ENCODE measurements at regions not wholly inside any gene's neighbourhood (a gene's known extent, or its start where the extent isn't known, plus 50 kb on each side); places are given as distances from the start of the nearest gene placed in this dataset.

DNA sequence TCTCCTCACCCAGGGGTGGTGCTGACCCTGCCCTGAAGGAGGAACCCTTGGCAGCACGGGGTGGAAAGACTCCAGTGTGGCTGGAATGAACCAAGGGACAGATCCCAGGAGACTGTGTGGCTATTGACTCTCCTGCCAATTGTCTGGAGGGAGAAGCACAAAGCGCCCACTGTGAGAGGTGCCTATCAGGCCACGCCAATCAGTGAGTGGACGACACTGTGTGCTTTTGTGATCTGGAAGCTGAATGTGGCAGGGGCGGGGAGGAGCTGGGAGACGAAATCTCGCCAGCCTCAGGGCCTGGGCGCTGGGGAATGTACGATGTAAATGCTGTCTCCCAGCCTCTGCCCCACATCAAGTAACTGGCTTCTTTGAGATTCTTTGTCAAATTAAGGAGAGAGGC is 167.1 kb downstream of the ZBTB18 start:
- DNase-seq (ENCODE audit: insufficient read length, low spot score) (no peak), FAIRE-seq (no peak)

DNA sequence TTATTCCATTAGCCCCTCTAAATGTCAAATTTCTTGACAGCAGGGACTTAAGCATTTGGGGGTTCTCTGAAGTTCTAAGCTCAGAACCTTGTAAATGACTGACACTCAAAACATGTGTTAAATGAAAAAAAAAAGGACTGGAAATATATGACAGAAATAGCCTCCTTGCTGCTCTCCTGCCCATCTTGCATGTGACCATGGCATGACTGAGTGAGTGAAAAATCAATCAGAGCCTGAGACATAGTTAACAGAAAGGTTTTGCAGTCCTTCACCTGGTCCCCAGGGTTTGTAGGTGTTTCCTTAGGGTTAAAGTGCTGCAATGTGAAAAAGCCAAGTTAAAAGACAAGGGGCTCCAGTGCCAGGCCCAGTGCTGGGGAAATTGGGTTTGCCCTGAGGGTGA is 168.1 kb downstream of the ZBTB18 start:
- DNase-seq (ENCODE audit: insufficient read length, low spot score): no peak
- no peak for FAIRE-seq

DNA sequence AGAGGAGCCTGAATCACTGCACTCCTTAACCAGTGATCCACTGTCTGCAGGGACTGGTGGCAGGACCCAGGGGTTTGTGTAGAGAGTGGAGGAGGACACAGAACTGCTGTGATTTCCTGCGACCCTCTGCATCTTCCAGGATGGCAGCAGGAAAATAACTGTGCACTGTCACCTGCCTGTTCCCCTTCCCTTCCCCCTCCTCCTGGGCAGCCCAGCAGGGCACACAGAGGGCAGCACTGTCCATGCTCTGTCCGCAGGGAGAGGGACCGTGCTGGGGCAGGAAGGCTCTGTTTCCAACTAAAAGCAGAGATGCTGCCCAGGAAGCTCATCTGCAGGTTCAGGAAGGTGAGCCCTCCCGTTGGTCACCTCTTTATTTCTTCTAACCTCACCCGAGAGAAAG is 168.7 kb downstream of the ZBTB18 start:
- FAIRE-seq: no peak
- DNase-seq (ENCODE audit: insufficient read length, low spot score): no peak

DNA sequence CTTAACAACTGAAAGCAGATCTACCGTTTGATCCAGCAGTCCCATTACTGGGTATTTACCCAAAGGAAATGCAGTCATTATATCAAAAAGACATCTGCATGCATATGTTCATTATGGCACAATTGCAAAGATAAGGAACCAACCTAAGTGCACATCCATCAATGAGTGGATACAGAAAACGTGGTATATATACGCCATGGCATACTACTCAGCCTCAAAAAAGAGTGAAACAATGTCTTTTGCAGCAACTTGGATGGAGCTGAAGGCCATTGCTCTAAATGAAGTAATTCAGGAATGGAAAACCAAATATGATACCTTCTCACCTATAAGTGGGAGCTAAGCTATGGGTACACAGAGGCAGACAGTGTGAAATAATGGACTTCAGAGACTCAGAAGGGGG is 169.3 kb downstream of the ZBTB18 start:
- FAIRE-seq (no peak), DNase-seq (ENCODE audit: insufficient read length, low spot score) (no peak)

DNA sequence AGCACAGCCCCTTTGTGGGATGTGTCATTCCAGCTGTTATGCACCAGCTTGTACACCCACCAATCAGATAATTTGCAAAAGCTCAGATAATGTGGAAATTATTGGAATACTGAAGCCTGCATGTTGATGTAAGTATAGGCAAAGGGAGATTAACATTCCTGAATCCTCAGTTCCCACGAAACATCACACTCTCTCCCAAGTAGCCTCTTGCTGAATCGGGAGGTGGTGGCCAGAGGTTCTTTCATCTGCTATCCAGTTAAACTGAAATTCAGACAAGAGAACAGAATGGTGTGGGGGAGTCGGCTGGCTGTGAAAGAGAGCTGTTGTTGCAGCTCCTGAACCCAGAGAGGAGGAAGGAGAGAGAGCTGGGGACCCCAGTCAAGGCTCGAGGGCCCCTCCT is 170.9 kb downstream of the ZBTB18 start:
- DNase-seq (ENCODE audit: insufficient read length, low spot score): no peak
- FAIRE-seq: no peak

DNA sequence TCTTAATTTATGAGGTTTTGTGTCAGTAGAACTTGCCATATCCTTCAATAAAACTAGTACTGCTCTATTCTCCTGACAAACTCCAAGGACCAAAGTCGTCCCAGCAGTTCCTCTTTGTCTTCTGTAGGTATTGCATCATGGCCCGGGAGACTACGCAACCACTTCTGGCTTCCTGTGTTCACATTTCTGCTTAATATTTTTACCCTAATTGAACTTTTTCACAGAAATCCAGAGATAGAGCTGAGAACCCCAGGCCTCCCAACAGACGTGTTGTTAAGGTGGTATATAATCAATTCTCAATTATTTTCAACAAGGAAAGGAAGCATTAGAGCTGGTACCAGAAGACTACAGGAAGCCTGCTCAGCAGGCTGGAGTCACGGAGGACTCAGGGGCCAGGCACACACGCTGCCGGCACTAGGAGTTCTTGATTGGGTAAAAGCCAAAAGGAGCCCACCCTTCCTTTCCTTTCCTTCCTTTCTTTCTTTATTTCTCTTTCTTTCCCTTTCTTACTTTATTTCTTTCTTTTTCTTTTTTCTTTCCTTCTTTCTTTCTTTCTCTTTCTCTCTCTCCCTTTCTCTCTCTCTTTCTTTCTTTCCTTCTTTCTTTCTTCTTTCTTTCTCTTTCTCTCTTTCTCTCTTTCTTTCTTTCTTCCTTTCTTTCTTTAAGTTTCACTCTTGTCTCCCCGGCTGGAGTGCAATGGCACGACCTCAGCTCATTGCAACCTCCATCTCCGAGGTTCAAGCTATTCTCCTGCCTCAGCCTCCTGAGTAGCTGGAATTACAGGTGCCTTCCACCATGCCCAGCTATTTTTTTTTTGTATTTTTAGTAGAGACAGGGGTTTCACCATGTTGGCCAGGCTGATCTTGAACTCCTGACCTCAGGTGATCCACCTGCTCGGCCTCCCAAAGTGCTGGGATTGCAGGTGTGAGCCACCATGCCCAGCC is 173.7 kb downstream of the ZBTB18 start:
- no peak for DNase-seq (ENCODE audit: insufficient read length, low spot score)
- FAIRE-seq: no peak

DNA sequence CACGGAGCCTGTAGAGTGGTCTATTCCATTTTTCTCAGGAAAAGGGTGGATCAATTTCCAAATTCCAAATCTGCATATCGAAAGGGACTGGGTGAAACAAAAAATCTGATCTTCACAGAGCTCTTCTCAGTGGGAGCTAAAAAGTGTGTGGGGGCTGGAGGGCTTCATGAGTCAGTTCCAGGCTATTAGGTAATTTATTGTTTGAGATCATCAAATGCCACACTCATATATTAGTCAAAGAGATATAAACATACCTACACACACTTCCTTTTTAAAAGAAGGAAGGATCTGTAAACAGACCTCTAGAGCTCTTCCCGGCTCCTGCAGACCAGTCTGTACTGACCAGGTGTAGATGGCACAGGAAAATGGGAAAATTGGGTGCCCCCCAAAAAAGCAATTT is 175.4 kb downstream of the ZBTB18 start:
- FAIRE-seq: no peak
- DNase-seq (ENCODE audit: insufficient read length, low spot score): no peak

DNA sequence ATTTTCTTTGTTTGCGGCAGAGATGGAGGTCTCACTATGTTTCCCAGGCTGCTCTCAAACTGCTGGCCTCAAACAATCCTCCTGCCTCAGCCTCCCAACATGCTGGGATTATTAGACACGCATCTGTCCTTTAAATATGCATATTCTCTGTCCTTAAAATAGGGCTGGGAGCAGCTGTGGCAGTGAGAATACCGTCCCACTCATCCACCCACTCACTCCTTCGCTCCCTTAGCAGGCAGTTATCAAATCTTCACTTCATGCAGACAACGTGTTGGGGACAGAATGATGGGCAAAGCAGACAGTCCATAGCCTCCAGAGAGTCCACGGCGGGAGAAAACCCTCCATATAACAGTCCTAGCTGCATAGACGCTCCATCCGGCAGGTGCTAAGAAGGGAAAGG is 179.4 kb downstream of the ZBTB18 start:
- DNase-seq (ENCODE audit: insufficient read length, low spot score): no peak
- no peak for FAIRE-seq

DNA sequence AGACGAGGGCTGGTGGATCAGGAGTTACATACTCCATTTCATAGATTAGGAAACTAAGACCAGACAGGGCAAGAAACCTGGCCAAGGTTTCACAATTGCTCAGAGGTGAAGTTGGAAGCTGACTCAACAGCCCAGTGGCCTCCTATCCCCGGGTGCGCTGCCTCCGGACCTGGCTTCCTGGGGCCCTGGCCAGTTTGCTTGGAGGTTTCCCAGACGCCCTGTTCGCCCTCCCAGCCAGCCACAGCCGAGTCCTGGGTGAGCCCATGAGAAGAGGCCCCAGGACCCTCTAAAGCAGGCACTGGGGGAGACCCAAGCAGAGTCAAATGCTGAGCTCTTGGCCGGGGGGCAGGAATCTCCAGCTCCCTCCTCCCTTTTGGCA is 180.1 kb downstream of the ZBTB18 start:
- FAIRE-seq (no peak), DNase-seq (ENCODE audit: insufficient read length, low spot score) (no peak)

DNA sequence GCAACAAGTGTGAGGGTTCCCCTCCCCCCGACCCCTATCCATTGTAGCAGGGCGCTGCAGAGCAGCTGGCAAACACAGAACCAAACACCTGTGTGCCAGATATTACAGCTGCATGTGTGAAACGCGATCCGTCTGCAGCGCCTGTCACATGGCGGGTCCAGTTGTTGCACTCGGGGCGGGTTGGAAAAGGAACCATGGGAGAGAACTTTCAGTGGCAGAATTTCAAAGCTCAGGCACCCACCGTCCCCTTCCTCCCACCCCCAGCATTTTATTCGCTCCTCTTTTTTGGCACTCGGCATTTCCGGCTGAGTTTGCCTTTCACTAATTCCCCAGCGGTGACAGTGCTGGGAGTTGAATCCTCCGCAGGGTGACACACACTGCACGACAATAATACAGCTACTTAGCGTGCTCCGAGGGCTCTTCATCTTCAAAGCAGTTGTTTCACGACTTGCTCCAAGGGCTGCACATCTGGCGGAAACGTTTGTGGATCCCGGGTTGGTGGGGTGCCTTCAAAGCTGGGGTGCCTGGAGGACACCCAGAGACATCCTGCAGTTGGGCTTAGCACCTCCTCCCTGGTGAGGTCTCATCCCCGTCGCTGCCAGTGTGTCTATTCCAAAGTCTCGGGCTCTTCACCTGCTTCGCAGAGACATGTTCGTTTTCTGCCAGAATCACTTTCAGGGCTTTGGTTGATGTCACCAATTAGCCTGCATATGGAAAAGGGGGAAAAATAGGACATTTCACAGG is 180.7 kb downstream of the ZBTB18 start:
- FAIRE-seq: no peak

DNA sequence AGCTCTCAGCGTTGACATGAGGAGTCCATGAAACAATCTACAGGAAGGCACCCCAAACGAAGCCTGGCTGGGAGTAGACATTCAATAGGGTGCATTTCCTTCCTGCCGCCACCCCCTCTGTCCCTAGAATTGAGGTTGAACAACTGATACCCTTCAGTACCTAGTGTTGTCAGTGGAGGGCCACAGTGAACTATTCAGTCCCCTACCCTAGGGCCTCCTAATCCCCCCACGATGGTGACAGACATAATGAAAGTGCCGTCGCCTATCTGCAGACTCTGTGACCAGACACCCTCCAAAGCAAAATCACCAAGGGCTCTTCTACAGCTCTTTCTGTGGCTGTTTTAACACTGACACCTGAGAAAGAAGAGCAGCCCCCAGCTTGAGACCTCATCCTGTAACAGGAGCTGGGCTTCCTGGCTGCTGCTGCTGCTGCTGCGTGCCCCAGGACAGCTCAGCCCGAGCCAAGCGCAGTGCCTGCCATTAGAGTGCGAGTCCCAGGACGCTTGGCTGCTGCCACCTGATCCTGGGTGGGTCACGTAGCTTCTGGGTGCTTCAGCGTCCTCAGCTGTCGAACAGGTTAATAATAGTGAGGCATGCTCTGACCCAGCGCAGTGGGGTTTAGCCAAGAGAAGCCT is 183.0 kb downstream of the ZBTB18 start:
- FAIRE-seq (no peak), DNase-seq (ENCODE audit: insufficient read length, low spot score) (no peak)

More for the DNA sequence above, 180.7 kb downstream of the ZBTB18 start:
- no peak for DNase-seq (ENCODE audit: insufficient read length, low spot score)

DNA sequence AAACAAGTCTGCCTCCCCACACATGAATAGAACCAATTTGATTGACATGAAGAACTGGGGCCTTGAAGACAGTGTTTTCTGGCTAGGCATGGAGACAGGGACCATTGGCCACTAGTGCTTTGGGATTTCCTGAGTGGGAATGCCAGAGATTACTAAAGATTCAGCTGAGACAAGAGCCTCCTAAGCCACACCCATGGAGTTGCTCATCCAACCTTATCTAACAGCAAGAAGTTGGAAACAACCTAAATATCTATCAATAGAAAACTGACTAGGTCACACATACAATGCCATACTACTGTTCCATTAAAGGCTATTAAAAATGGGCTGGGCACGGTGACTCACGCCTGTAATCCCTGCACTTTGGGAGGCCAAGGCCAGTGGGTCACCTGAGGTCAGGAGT is 184.1 kb downstream of the ZBTB18 start:
- DNase-seq (ENCODE audit: insufficient read length, low spot score): no peak
- no peak for FAIRE-seq

DNA sequence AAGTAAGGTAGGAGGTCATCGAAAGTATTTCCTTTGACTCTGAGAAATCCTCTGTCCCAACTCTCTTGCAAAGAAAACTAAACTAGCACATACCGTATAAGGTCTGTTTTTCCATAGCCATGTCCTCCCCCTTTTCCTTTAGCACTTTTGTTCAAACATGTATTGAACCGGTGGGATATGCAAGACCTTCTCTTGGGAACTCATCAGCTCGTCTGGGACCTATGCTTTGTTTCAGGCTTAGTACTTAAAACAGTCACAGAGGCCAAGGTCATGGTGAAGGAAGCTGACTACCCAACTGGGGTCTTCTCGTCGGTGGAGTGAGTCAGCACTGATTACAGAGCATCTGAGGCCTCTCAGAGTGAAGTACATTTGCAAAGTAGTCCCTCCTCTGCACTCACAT is 185.0 kb downstream of the ZBTB18 start:
- DNase-seq (ENCODE audit: insufficient read length, low spot score): no peak
- FAIRE-seq: no peak

DNA sequence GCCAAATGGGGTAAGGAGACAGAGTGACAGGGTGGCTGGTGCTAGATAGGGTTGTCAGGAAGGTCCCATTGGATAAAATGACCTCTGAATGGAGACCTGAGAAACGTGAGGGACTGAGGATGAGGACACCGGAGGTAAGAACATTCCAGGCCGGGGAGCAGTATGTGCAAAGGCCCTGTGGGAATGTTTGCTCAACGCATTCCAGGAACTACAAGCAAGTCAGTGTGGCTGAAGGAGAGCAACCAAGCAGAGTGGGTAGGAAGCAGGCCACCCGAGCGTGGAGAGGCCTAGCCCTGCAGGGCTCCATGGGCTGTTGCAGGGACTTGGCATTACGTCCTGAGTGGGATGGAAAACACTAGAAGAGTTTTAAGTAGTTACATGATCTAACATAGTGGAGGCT is 185.6 kb downstream of the ZBTB18 start:
- no peak for DNase-seq (ENCODE audit: insufficient read length, low spot score)
- no peak for FAIRE-seq

DNA sequence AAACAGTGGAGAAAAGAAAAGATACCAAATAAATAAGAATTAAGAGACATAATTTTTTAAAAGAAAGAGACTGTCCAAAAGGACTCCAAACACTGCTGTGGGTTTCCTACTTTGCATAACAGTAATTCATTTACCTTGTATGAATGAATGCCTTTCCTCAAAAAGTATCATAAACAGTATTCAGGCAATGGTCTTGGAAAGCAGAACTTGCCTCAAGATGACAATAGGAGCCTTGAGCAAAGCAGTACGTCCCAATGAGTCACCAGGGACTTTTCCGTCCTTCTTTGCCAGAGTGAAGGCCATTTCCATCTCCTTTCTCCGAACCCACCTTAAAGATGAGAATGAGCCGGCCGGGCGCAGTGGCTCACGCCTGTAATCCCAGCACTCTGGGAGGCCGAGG is 186.4 kb downstream of the ZBTB18 start:
- FAIRE-seq: no peak
- DNase-seq (ENCODE audit: insufficient read length, low spot score): no peak

DNA sequence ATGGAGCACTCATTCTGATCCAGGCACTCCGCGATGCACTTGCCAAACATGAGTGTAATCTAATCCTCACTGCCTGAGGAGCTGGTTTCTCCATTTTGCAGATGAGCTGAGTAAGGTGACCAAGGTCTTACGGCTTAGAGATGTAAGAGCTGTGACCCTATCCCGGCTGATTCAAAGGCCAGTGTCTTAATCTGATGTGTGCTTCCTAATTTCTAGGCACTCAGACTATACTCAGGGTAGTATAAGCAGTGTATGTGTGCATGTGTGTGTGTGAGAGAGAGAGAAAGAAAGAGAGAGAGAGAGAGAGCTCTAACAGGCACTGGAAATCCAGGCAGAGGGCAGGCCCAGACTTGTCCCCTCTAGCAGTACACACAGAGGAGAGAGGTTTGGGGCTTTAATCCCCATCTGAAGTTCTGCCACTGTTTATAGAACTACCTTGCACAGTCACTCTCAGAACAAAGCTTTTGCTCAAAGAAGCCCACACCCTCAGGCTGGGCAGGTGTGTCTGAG is 188.2 kb downstream of the ZBTB18 start:
- no peak for FAIRE-seq
- no peak for DNase-seq (ENCODE audit: insufficient read length, low spot score)

DNA sequence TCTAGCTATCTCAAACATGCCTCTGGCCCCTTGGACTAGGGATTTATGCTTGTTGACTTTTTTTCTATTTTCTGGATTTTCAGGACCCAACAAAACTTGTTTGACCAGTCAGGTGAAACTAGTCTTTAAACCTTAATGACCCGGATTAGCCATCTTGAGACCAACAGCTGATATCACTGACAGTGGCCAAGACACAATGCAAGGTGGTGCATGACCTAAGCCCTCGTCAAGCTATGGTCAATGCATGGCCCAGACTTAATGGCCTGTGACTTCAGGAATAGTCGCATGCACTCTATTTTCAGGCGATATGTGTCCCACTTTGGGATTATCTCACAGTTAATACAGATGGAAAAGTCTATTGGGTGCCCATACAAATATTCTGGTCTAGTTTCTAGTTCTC is 190.4 kb downstream of the ZBTB18 start:
- DNase-seq (ENCODE audit: insufficient read length, low spot score): no peak

DNA sequence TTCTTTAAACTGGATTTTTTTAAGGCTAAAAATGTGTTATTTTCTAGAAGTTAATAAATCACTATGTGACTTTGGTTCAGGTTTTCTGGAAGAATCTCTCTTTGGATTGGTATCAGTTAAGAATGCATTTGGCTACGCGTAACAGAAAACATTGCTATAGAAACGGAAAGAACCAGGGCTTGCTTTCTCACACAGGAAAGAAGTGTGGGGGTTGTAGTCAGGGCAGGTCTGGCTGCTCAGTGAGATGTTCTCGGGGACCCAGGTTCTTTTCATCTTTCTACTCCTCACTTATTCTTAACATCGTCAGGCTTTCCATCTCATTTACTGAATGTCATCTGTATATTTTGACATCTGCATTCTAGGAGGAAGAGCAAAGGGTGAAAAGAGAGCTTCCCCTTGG is 191.4 kb downstream of the ZBTB18 start:
- FAIRE-seq: peak; percentile 67
- DNase-seq (ENCODE audit: insufficient read length, low spot score): no peak

More for the DNA sequence above, 190.4 kb downstream of the ZBTB18 start:
- no peak for FAIRE-seq

DNA sequence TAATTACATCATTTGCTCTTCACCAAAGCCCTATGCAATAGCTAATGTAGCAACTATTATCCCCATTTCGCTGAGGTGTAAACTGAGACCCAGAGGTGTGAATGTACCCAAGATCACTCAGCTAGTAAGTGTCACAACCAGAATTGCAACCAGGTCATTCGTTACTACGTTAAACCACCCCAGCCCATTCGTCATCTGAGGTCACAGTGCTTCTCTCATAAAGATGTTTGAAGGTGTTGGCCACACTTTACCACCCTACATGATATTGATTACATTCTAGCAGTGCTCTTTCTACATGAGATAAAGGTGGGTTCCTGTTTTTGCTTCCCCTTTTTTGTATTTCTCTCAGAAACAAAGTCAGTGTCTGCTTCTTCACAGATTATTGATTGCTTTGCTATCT is 195.3 kb downstream of the ZBTB18 start:
- DNase-seq (ENCODE audit: insufficient read length, low spot score) (no peak), FAIRE-seq (no peak)

DNA sequence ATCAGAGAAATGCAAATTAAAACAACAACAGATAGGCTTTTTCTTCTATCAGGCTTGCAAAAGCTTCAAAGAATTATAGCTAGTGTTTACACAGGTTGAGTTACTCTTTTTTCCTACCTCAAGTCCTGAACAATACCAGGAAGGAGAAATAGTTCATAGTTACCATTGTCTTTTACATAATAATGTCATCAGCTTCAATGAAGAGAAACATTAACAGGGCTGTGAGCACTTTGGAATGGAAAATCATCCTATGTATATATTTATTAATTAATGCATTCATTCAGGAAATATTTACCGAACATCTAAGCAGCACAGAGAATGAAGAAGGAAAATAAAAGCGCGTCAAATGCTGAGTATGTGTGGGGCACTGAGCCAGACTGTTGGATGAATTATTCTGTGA is 197.3 kb downstream of the ZBTB18 start:
- DNase-seq (ENCODE audit: insufficient read length, low spot score) (no peak), FAIRE-seq (no peak)

DNA sequence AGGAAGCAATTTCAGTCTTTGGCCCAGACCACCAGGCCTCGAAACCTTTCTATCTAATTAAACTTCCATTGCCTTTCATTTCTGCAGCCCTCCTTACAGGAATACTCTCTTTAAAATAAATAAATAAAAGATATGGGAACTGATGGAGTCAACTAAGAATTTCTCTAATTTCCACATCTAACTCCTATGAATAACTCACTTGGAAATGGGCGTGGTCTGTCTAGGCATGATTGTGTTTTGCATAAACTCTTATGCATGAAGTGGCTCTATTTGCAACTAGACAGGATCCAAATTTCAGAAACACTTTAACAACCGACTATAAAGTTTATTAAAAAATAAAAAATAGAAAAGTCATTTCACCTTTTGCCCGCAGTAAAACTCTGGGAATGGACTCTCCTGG is 199.5 kb downstream of the ADSS2 start:
- FAIRE-seq (no peak), DNase-seq (ENCODE audit: insufficient read length, low spot score) (no peak)
